GM19238 (cell line): ENCODE measurements at regions not wholly inside any gene's neighbourhood (a gene's known extent, or its start where the extent isn't known, plus 50 kb on each side); places are given as distances from the start of the nearest gene placed in this dataset.

ENCODE experiments used
- DNase-seq: peaks from one replicate; pipeline ENCODE4 v3.0.0; 2011; ENCODE audit warnings: low spot score; ENCODE audit not compliant: insufficient read length

GRCh38 chrX:22392133-22392948 lies 119.6 kb downstream of the CBLL2 start:
- DNase-seq = no peak

DNA sequence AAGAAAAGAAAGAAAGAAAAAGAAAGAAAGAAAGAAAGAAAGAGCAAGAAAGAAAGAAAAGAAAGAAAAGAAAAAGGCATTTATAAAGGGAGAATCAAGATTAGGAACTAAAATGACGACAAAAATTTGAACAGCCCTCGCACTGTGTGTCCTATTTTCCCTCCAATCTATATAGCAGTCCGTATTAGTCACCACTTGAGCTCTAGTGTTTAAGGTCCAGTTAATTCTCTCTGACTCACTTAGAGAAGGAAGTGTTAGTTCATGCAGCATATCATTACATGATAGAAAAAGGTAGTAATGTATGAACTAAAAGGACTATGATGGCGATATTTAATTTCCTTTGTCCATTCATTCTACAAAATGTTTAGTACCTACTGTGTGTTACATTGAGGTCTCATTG lies 122.7 kb downstream of the CBLL2 start:
- no peak for DNase-seq

GRCh38 chrX:22396408-22396807 lies 123.7 kb downstream of the CBLL2 start:
- DNase-seq = no peak

DNA sequence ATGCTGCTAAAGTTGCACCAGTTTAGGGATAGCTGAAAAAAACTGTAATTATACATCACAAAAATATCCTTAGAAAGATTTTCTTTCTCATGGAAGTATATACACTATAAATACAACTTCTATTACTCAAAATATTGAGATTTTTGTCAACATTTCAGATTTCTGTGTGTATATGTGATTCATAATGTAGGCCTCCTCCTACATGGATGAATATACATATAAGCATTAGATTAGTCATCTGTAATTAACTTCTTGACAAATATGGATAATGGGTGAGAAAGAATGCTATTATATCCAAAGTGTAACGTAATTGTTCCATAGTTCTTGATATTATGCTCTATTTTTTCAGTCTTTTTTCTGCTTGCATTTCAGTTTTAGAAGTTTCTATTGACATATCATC lies 124.9 kb downstream of the CBLL2 start:
- no peak for DNase-seq

DNA sequence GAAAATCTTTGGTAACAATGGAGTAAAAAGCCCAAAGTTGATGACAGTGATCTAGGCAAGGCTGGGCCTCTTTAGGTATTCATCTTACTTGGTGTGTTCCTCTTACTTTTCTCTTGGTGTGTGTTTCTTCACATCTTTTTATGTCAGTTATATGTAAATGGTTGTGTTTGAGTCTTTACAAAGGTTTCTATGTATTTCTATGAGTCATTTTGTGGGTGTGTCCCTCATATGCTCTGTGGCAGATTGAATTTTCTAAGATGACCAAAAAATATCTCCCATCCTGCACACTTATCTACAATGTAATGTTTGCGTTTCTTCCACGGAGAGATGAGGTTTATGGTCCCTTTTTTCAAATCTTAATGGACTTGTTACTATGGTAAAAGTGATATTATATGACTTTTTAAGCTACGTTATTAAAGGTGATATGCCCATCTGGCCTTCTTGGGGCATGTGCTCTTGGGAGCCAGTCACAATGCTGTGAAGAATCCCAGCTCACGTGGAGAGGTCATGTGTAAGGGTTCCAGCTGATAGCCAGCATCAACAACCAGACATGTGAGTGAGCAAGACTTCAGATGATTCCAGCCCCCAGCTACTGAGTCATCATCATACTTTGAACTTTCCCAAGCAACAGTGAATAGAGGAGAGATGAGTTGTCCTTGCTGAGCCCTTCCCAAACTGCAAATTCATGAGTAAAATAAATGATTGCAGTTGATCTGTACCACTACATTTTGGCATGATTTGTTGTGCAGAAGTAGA lies 126.9 kb downstream of the CBLL2 start:
- no peak for DNase-seq

GRCh38 chrX:22404297-22404696 lies 131.6 kb downstream of the CBLL2 start:
- DNase-seq = no peak

DNA sequence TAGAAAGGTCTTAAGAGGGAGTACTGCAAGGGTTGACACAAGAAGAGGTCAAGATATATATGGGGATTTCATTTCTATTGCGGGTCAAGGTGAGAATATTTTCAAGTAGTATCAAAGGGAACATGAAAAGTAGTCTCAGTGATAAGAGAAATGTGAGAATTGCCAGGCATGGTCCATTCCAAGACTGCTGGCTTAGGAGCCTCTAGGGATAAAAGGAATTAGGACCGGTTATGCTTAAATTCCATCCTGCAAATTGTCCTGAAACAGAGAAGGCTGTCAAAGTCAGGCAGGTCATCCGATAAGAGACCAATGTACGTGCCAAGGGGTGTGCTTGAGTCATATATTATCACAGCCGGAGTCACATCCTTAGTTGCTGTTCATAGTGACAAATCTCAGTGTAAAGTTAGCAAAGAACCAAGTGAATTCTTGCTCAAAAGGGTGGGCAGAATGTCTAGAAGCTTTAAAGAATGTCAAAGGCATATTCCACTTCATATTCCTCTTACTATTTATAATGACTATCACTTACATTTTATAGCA lies 133.6 kb downstream of the CBLL2 start:
- no peak for DNase-seq

GRCh38 chrX:22409418-22409817 lies 136.7 kb downstream of the CBLL2 start:
- DNase-seq = no peak

GRCh38 chrX:22424122-22424915 lies 151.6 kb downstream of the CBLL2 start:
- DNase-seq = no peak

DNA sequence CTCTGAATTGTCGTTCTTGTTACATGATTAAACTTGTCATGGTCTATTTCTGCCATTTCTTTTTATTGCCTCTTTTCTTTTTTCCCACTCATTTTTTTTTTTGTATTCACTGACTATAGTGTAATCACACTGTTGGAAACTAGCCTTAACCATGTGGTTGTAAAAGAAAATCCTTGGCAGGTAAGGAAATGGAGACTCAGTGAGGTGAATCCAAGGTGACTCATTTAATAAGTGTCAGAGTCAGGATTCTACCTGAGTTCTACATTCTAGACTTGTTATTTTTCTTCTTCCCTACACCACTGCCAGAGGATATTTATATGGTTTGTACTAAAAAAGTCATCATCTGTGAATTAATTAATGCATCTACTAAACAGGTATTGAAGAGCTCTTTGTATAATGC lies 152.2 kb downstream of the CBLL2 start:
- no peak for DNase-seq

DNA sequence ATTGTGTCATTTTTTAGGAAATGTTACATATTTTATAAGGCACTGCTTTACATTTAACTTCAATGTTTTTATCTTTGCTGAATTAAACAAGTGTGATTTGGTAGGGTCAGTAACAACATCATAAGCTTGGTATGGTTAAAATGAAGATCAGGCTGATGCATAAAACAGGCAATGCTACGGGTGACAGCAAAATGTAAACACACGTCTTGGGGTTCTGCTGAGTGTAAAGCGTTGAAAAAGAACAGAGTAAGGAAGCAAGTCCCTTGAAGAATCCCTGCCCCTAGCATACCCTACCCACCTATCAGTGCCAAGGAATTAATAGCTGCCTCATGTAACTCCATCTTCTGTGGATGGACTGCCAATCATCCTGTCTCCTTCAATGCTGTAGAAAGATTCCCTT lies 157.0 kb downstream of the CBLL2 start:
- no peak for DNase-seq

DNA sequence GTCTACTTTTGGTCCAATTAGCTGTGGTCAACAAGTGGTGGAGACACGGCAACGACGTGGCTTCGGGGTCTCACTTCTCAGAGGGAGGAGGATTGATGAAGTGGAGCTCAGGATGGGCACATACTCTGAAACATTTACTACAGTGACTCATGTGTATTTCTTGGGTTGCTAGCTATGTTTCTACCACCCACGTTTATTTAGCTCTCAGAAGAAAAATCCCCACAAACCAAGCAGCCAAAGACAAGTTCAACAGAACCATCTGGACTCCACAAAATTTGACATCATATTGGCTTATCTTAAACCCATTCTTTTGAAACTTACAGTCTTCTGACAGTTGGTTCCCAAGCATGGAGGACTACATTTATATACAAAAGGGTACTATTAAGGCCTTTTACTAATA lies 158.0 kb downstream of the CBLL2 start:
- no peak for DNase-seq

DNA sequence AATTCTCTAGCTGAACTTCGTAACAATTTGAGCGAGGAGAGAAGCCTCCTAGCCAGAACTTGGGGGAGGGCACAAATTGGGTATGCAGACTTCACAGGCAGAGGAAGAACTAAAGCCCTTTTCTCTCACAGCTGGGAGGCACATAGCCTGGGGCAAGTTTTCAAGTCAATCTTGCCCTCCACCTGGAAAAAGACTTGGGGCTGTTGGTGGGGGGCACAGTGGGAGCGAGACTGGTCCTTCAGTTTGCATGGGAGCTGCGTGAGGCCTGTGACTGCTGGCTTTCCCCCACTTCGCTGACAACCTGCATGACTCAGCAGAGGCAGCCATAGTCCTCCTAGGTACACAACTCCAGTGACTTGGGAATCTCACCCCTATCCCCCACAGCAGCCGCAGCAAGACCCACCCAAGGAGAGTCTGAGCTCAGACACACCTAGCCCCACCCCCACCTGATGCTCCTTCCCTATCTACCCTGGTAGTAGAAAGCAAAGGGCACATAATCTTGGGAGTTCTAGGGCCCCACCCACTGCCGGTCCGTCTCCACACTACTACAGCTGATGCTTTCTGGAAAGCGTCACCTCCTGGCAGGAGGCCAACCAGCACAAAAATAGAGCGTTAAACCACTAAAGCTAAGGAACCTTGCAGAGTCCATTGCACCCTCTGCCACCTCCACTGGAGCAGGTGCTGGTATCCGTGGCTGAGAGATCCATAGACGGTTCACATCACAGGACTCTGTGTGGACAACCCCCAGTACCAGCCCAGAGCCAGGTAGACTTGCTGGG lies 160.8 kb downstream of the CBLL2 start:
- DNase-seq = no peak

DNA sequence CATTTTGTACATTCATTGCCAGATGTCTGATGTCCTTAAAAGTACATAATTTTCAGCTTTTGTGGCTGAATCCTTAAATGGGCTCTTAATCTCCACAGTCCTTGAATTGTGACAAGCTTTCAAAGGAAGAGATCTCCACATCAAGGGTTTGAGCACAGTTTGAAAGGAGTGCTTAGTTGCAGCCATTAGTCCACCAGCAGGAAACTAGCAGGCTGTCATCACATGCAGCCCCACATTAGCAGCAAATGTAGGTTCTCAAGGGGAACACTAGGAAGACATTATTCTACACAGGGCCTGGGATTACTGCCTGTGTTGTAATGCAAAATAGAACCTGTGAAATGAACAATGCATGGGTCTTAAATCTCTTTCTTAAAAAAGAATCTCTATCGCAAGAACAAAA lies 173.2 kb downstream of the CBLL2 start:
- DNase-seq = no peak

DNA sequence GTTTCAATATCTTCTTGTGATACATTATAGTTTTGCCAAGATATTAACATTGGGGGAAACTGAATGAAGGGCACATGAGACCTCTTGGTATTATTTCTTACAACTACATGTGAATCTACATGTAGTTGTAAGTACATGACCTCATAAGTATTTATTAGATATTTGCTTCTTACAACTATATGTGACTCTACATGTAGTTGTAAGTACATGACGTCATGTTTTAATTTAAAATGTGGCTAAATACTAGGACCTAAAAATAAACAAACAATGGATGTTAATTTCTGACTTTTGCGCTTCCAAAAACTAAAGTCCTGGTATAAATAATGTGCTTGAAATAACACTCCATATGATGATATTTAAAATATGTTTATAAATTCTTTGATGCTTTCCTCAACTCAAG lies 190.2 kb downstream of the CBLL2 start:
- no peak for DNase-seq

GRCh38 chrX:22467571-22467970 lies 194.9 kb downstream of the CBLL2 start:
- DNase-seq = no peak

- DNase-seq = no peak
These were observed 208.7 kb downstream of the CBLL2 start for GRCh38 chrX:22481436-22481835.

DNA sequence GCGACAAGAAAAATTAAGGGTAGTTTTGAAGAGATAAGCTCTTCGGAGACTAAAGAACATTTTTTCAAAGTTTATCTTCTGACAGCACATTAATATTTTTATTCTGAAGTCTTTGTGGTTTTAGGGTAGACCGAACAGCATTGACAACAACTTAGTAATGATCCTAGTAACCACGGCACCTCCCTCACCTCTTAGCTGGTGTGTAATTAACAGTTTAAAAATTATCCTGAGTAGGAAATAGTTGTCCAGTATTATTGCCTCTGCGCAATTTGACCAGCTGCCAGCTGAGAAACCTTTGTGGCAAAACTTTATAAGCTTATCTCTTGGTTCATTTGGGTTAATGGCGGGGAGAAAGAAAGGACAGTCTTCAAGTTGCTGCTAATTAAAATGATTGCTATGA lies 213.6 kb downstream of the CBLL2 start:
- no peak for DNase-seq

DNA sequence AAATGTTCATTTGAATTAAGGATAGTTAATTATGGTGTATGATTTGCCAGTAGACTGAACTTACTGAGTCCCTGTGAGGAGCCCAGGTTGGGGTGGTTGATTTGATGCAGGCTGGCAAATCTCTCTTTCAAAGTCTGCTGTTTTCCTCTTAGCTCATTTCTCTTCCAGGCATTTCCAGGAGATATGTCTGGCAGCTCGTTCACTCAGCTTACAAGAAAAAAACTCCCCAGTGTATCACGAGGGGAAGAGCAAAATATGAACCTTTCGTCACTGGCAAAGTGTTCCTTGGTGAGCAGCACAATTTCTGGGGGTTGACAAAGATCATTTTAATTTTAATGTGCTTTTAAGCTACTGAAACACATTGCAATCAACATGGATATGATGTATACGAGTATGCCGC lies 244.2 kb downstream of the CBLL2 start:
- no peak for DNase-seq

GRCh38 chrX:22520128-22520828 lies 247.6 kb downstream of the CBLL2 start:
- DNase-seq = no peak
